NCI-H460 (cell line): ENCODE measurements at regions not wholly inside any gene's neighbourhood (a gene's known extent, or its start where the extent isn't known, plus 50 kb on each side); places are given as distances from the start of the nearest gene placed in this dataset.

ENCODE experiments used
- DNase-seq: peaks from one replicate; pipeline ENCODE4 v3.0.0-alpha.2; 2016; ENCODE audit warnings: low read depth; ENCODE audit errors: extremely low read depth

- DNase-seq = no peak
These were observed 57.5 kb upstream of the ANO1 start for GRCh38 chr11:70020336-70021214.

GRCh38 chr11:70021586-70021985, 56.5 kb upstream of the ANO1 start:
- no peak for DNase-seq

- DNase-seq = no peak
These were observed 53.9 kb upstream of the ANO1 start for GRCh38 chr11:70024036-70024772.

- no peak for DNase-seq
These were observed 53.4 kb upstream of the ANO1 start for GRCh38 chr11:70024773-70025045.

- DNase-seq = no peak
These were observed 52.8 kb upstream of the ANO1 start for GRCh38 chr11:70025308-70025707.

- no peak for DNase-seq
These were observed 52.1 kb upstream of the ANO1 start for GRCh38 chr11:70026012-70026411.

- no peak for DNase-seq
These were observed 51.4 kb upstream of the ANO1 start for GRCh38 chr11:70026726-70027125.

GRCh38 chr11:70027451-70027850, 50.7 kb upstream of the ANO1 start:
- no peak for DNase-seq

- no peak for DNase-seq
These were observed 49.8 kb upstream of the ANO1 start for GRCh38 chr11:70028147-70028855.
